Prostate gland (tissue), 2 donors: ENCODE measurements at regions not wholly inside any gene's neighbourhood (a gene's known extent, or its start where the extent isn't known, plus 50 kb on each side); places are given as distances from the start of the nearest gene placed in this dataset.

Experiments used
- CTCF ChIP-seq, 4 experiments: fragments of 200-600 bp in 2 of 4; fragments of 450-650 bp in 2 of 4; sonication (generic) in 2 of 4; IDR thresholded peaks; 1 replicate in 3 of 4; 2 replicates in 1 of 4; pipeline ENCODE4 v1.5.1; 2016 to 2019; ENCODE audit warnings: antibody characterized with exemption in 4 of 4, mild to moderate bottlenecking in 2 of 4, moderate library complexity in 2 of 4
- POLR2A ChIP-seq: fragments of 450-650 bp; IDR thresholded peaks from one replicate; pipeline ENCODE4 v1.6.1; 2016; ENCODE audit warnings: antibody characterized with exemption, mild to moderate bottlenecking

DNA sequence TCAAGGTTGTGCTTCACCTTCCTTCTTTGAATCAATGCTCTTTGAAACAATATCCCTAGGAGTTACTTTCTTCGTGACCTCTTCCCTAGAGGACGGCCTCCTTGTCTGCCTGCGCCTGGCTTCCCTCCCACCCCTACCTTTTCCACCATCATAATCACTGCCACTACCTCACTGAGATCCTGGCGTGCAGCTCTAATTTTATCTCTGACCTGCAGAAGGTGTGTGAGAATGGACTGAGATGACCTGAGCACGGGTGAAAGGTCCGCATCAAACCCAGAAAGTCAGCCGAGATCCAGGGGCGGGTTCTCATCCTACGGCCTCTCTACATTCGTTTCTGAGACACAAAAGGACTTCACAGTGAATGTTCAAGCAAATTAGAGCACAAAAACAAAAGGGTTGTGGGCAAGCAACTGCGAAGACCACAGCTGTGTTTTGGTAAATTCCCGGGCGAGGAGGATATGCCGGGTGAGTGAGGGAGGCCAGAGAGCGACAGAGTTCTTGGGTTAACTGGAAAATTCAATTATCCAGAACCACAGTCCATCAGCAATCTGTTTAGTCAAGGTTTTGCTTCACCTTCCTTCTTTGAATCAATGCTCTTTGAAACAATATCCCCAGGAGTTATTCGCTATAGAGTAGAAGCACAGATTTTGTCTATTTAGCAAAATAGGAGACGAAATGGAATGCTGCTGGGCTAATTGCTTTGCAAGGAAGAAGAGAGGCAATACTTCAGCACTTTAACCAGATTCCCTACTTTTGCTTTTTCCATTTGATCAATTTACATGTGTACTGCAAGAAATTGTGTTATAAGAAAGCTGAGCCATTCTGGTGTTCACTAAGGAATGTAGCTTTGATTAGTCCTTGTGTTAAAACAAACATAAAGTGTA lies 212.6 kb downstream of the ACKR3 start:
- TF ChIP-seq POLR2A (no peak), CTCF (IDR thresholded peaks at IDR 0.05) (no peak)
